ENCODE measurements at regions not wholly inside any gene's neighbourhood (a gene's known extent, or its start where the extent isn't known, plus 50 kb on each side); places are given as distances from the start of the nearest gene placed in this dataset.
"Not testable (repeated sequence)": the region's sequence is repeated elsewhere in the genome, so short reads cannot be mapped to it uniquely, and the experiment has no call there.

GRCh38 chr20:53806683-53807401 is 213.2 kb upstream of the ZNF217 start:
- H3K27ac Mint-ChIP-seq, result no peak overlapping the region
- H3K36me3 Mint-ChIP-seq (ENCODE audit: low read depth), result no peaks in the 10 kb centered on the region
- no peaks in the 10 kb centered on the region for H3K27me3 Mint-ChIP-seq
- H3K4me3 Mint-ChIP-seq, result no peak overlapping the region
- H3K4me1 Mint-ChIP-seq (ENCODE audit: low read depth), result no peaks in the 10 kb centered on the region
- H3K9me3 Mint-ChIP-seq, result no peaks in the 10 kb centered on the region
- intact Hi-C loops (cut with micrococcal nuclease), result no loop called here

- intact Hi-C loops (cut with micrococcal nuclease), result no loop called here
- Mint-ChIP-seq H3K4me1 (ENCODE audit: low read depth) (no peaks in the 10 kb centered on the region), H3K4me3 (no peak overlapping the region), H3K36me3 (ENCODE audit: low read depth) (no peaks in the 10 kb centered on the region), H3K27me3 (no peaks in the 10 kb centered on the region), H3K9me3 (no peaks in the 10 kb centered on the region), H3K27ac (no peak overlapping the region)
Measured at GRCh38 chr20:53805895-53806384, 212.3 kb upstream of the ZNF217 start.

- no peak overlapping the region for H3K27ac Mint-ChIP-seq
- no peaks in the 10 kb centered on the region for H3K9me3 Mint-ChIP-seq
- no peaks in the 10 kb centered on the region for H3K36me3 Mint-ChIP-seq (ENCODE audit: low read depth)
- no peak overlapping the region for H3K4me3 Mint-ChIP-seq
- H3K4me1 Mint-ChIP-seq (ENCODE audit: low read depth), result no peaks in the 10 kb centered on the region
- intact Hi-C loops (cut with micrococcal nuclease), result no loop called here
- H3K27me3 Mint-ChIP-seq, result no peaks in the 10 kb centered on the region
Measured at GRCh38 chr20:53804920-53805894, 211.6 kb upstream of the ZNF217 start.

- H3K9me3 Mint-ChIP-seq; H3K4me3 Mint-ChIP-seq; H3K36me3 Mint-ChIP-seq (ENCODE audit: low read depth); H3K27ac Mint-ChIP-seq; H3K4me1 Mint-ChIP-seq (ENCODE audit: low read depth); H3K27me3 Mint-ChIP-seq; intact Hi-C loops (cut with micrococcal nuclease): not testable (repeated sequence)
Measured at GRCh38 chr20:53804308-53804707, 210.7 kb upstream of the ZNF217 start.

- Mint-ChIP-seq H3K9me3 (no peaks in the 10 kb centered on the region), H3K36me3 (ENCODE audit: low read depth) (no peaks in the 10 kb centered on the region), H3K4me1 (ENCODE audit: low read depth) (no peaks in the 10 kb centered on the region), H3K27me3 (no peaks in the 10 kb centered on the region), H3K4me3 (no peak overlapping the region), H3K27ac (no peak overlapping the region)
- intact Hi-C loops (cut with micrococcal nuclease), result no loop called here
Measured at GRCh38 chr20:53803492-53804155, 210.0 kb upstream of the ZNF217 start.

GRCh38 chr20:53801609-53802370 is 208.2 kb upstream of the ZNF217 start:
- H3K9me3 Mint-ChIP-seq, result no peaks in the 10 kb centered on the region
- intact Hi-C loops (cut with micrococcal nuclease), result no loop called here
- H3K4me1 Mint-ChIP-seq (ENCODE audit: low read depth), result no peaks in the 10 kb centered on the region
- no peak overlapping the region for H3K27ac Mint-ChIP-seq
- no peaks in the 10 kb centered on the region for H3K27me3 Mint-ChIP-seq
- H3K4me3 Mint-ChIP-seq, result no peak overlapping the region
- H3K36me3 Mint-ChIP-seq (ENCODE audit: low read depth), result no peaks in the 10 kb centered on the region

GRCh38 chr20:53800883-53801604 is 207.4 kb upstream of the ZNF217 start:
- no peaks in the 10 kb centered on the region for H3K9me3 Mint-ChIP-seq
- H3K27ac Mint-ChIP-seq, result no peak overlapping the region
- no peaks in the 10 kb centered on the region for H3K36me3 Mint-ChIP-seq (ENCODE audit: low read depth)
- no peak overlapping the region for H3K4me3 Mint-ChIP-seq
- H3K27me3 Mint-ChIP-seq, result no peaks in the 10 kb centered on the region
- H3K4me1 Mint-ChIP-seq (ENCODE audit: low read depth), result no peaks in the 10 kb centered on the region
- intact Hi-C loops (cut with micrococcal nuclease), result no loop called here

GRCh38 chr20:53800418-53800817 is 206.8 kb upstream of the ZNF217 start:
- Mint-ChIP-seq H3K36me3 (ENCODE audit: low read depth) (no peaks in the 10 kb centered on the region), H3K9me3 (no peaks in the 10 kb centered on the region), H3K27ac (no peak overlapping the region), H3K4me3 (no peak overlapping the region), H3K4me1 (ENCODE audit: low read depth) (no peaks in the 10 kb centered on the region), H3K27me3 (no peaks in the 10 kb centered on the region)
- intact Hi-C loops (cut with micrococcal nuclease), result no loop called here

GRCh38 chr20:53797085-53797484 is 203.4 kb upstream of the ZNF217 start:
- H3K27me3 Mint-ChIP-seq, result no peaks in the 10 kb centered on the region
- no peaks in the 10 kb centered on the region for H3K9me3 Mint-ChIP-seq
- no peak overlapping the region for H3K27ac Mint-ChIP-seq
- no peak overlapping the region for H3K4me3 Mint-ChIP-seq
- intact Hi-C loops (cut with micrococcal nuclease), result no loop called here
- H3K36me3 Mint-ChIP-seq (ENCODE audit: low read depth), result no peaks in the 10 kb centered on the region
- peaks cover 15% of the 10 kb centered on the region for H3K4me1 Mint-ChIP-seq (ENCODE audit: low read depth)

GRCh38 chr20:53795170-53795569 is 201.5 kb upstream of the ZNF217 start:
- Mint-ChIP-seq H3K4me3 (no peak overlapping the region), H3K4me1 (ENCODE audit: low read depth) (peaks cover 28% of the 10 kb centered on the region), H3K36me3 (ENCODE audit: low read depth) (no peaks in the 10 kb centered on the region), H3K27me3 (no peaks in the 10 kb centered on the region), H3K9me3 (no peaks in the 10 kb centered on the region), H3K27ac (no peak overlapping the region)
- intact Hi-C loops (cut with micrococcal nuclease), result no loop called here

GRCh38 chr20:53794529-53795115 is 201.0 kb upstream of the ZNF217 start:
- Mint-ChIP-seq H3K9me3 (no peaks in the 10 kb centered on the region), H3K27ac (peak overlapping the region; percentile 46), H3K27me3 (no peaks in the 10 kb centered on the region), H3K4me1 (ENCODE audit: low read depth) (peaks cover 34% of the 10 kb centered on the region), H3K4me3 (no peak overlapping the region), H3K36me3 (ENCODE audit: low read depth) (no peaks in the 10 kb centered on the region)
- intact Hi-C loops (cut with micrococcal nuclease), result no loop called here

- Mint-ChIP-seq H3K4me1 (ENCODE audit: low read depth) (peaks cover 41% of the 10 kb centered on the region), H3K27me3 (no peaks in the 10 kb centered on the region), H3K9me3 (no peaks in the 10 kb centered on the region), H3K27ac (no peak overlapping the region), H3K36me3 (ENCODE audit: low read depth) (no peaks in the 10 kb centered on the region), H3K4me3 (no peak overlapping the region)
- intact Hi-C loops (cut with micrococcal nuclease), result no loop called here
Measured at GRCh38 chr20:53793783-53794383, 200.2 kb upstream of the ZNF217 start.
